HG02884 (cell line): ENCODE measurements at regions not wholly inside any gene's neighbourhood (a gene's known extent, or its start where the extent isn't known, plus 50 kb on each side); places are given as distances from the start of the nearest gene placed in this dataset.
"Not testable (repeated sequence)": the region's sequence is repeated elsewhere in the genome, so short reads cannot be mapped to it uniquely, and the experiment has no call there.

Source experiments
- ATAC-seq: cut with Tn5 transposase; IDR thresholded peaks from one replicate; pipeline ENCODE4 v1.9.1; 2021; ENCODE audit warnings: mild to moderate bottlenecking, moderate library complexity; ENCODE audit not compliant: unreplicated experiment

GRCh38 chr21:6130734-6131133, 4390.6 kb upstream of the TPTE start:
- not testable (repeated sequence) for ATAC-seq

- ATAC-seq: not testable (repeated sequence)
Observed at GRCh38 chr21:6133373-6133772, 4388.0 kb upstream of the TPTE start.

GRCh38 chr21:6133852-6134630, 4387.3 kb upstream of the TPTE start:
- ATAC-seq: not testable (repeated sequence)

GRCh38 chr21:6136732-6137131, 4384.7 kb upstream of the TPTE start:
- not testable (repeated sequence) for ATAC-seq

GRCh38 chr21:6138244-6139136, 4382.9 kb upstream of the TPTE start:
- not testable (repeated sequence) for ATAC-seq

- not testable (repeated sequence) for ATAC-seq
Observed at GRCh38 chr21:6139331-6139730, 4382.1 kb upstream of the TPTE start.

- ATAC-seq: not testable (repeated sequence)
Observed at GRCh38 chr21:6139862-6140261, 4381.5 kb upstream of the TPTE start.

- ATAC-seq: not testable (repeated sequence)
Observed at GRCh38 chr21:6140467-6141137, 4380.8 kb upstream of the TPTE start.

GRCh38 chr21:6141138-6141474, 4380.3 kb upstream of the TPTE start:
- not testable (repeated sequence) for ATAC-seq

- ATAC-seq: not testable (repeated sequence)
Observed at GRCh38 chr21:6153154-6153553, 4368.2 kb upstream of the TPTE start.

- not testable (repeated sequence) for ATAC-seq
Observed at GRCh38 chr21:6154524-6155320, 4366.7 kb upstream of the TPTE start.

- not testable (repeated sequence) for ATAC-seq
Observed at GRCh38 chr21:6156712-6157389, 4364.5 kb upstream of the TPTE start.

- ATAC-seq: not testable (repeated sequence)
Observed at GRCh38 chr21:6157515-6157914, 4363.9 kb upstream of the TPTE start.

- not testable (repeated sequence) for ATAC-seq
Observed at GRCh38 chr21:6158171-6158570, 4363.2 kb upstream of the TPTE start.
